Thoracic aorta (tissue), 2 donors: ENCODE measurements at regions not wholly inside any gene's neighbourhood (a gene's known extent, or its start where the extent isn't known, plus 50 kb on each side); places are given as distances from the start of the nearest gene placed in this dataset.

Experiments
- ATAC-seq: fragments of 150-250 bp; one replicate; pipeline ENCODE4 v1.8.0; 2017; ENCODE audit warnings: low read depth; ENCODE audit not compliant: insufficient number of reproducible peaks, low FRiP score
- DNase-seq: peaks from one replicate; pipeline ENCODE4 v3.0.0-alpha.2; 2020; ENCODE audit warnings: low spot score
- H3K27ac ChIP-seq, 2 donors: fragments of 200-600 bp; sonication (generic); 1 replicate in 1 of 2; 2 replicates in 1 of 2; pipeline ENCODE4 v1.5.1; 2016; ENCODE audit warnings: mild to moderate bottlenecking in 2 of 2, moderate library complexity in 2 of 2
- H3K27me3 ChIP-seq: fragments of 200-600 bp; sonication (generic); replicated peaks from 2 replicates; pipeline ENCODE4 v1.6.0; 2016; ENCODE audit warnings: mild to moderate bottlenecking; ENCODE audit not compliant: insufficient read depth
- H3K36me3 ChIP-seq: fragments of 200-600 bp; sonication (generic); one replicate; pipeline ENCODE4 v1.5.1; 2016
- H3K4me1 ChIP-seq, 2 donors: fragments of 200-600 bp; sonication (generic); 1 replicate in 1 of 2; 2 replicates in 1 of 2; pipeline versions ENCODE4 v1.5.1 to v1.6.0; 2016; ENCODE audit warnings: low read depth in 2 of 2, mild to moderate bottlenecking in 1 of 2; ENCODE audit not compliant: control insufficient read depth in 1 of 2
- H3K4me3 ChIP-seq: fragments of 200-600 bp; sonication (generic); 2 replicates; pipeline ENCODE4 v1.5.1; 2016; ENCODE audit warnings: mild to moderate bottlenecking
- H3K9me3 ChIP-seq: fragments of 200-600 bp; sonication (generic); 2 replicates; pipeline ENCODE4 v1.5.1; 2016
- TF ChIP-seq, protein P1 (sequence below): fragments of 200-600 bp; sonication (generic); IDR thresholded peaks from one replicate; pipeline ENCODE4 v1.5.1; 2019; ENCODE audit warnings: antibody characterized with exemption

- Histone ChIP-seq H3K27me3 (no peaks in the 10 kb centered on the region), H3K27ac (no peak overlapping the region), H3K4me3 (no peak overlapping the region), H3K9me3 (no peaks in the 10 kb centered on the region), H3K36me3 (no peaks in the 10 kb centered on the region), H3K4me1 (peaks cover 6 to 14% of the 10 kb centered on the region in 2 donors)
- DNase-seq (no peak), ATAC-seq (no peak)
- TF ChIP-seq, protein P1, sequence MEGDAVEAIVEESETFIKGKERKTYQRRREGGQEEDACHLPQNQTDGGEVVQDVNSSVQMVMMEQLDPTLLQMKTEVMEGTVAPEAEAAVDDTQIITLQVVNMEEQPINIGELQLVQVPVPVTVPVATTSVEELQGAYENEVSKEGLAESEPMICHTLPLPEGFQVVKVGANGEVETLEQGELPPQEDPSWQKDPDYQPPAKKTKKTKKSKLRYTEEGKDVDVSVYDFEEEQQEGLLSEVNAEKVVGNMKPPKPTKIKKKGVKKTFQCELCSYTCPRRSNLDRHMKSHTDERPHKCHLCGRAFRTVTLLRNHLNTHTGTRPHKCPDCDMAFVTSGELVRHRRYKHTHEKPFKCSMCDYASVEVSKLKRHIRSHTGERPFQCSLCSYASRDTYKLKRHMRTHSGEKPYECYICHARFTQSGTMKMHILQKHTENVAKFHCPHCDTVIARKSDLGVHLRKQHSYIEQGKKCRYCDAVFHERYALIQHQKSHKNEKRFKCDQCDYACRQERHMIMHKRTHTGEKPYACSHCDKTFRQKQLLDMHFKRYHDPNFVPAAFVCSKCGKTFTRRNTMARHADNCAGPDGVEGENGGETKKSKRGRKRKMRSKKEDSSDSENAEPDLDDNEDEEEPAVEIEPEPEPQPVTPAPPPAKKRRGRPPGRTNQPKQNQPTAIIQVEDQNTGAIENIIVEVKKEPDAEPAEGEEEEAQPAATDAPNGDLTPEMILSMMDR = no peak
These were observed 343.6 kb upstream of the JAG1 start for GRCh38 chr20:11017446-11017845.

GRCh38 chr20:11018668-11019170 lies 344.9 kb upstream of the JAG1 start:
- H3K9me3 ChIP-seq = no peaks in the 10 kb centered on the region
- DNase-seq (no peak), ATAC-seq (no peak)
- no peaks in the 10 kb centered on the region for H3K27me3 ChIP-seq
- H3K27ac ChIP-seq = no peak overlapping the region
- H3K4me3 ChIP-seq = no peak overlapping the region
- peaks cover 0 to 5% of the 10 kb centered on the region in 2 donors for H3K4me1 ChIP-seq
- no peaks in the 10 kb centered on the region for H3K36me3 ChIP-seq
- TF ChIP-seq, protein P1 = no peak

GRCh38 chr20:11020712-11021111 lies 346.9 kb upstream of the JAG1 start:
- no peaks in the 10 kb centered on the region for H3K27me3 ChIP-seq
- DNase-seq (no peak), ATAC-seq (no peak)
- H3K4me3 ChIP-seq = no peak overlapping the region
- no peak overlapping the region for H3K27ac ChIP-seq
- H3K9me3 ChIP-seq = no peaks in the 10 kb centered on the region
- TF ChIP-seq, protein P1 = no peak
- H3K36me3 ChIP-seq = no peaks in the 10 kb centered on the region
- no peaks in the 10 kb centered on the region for H3K4me1 ChIP-seq

DNA sequence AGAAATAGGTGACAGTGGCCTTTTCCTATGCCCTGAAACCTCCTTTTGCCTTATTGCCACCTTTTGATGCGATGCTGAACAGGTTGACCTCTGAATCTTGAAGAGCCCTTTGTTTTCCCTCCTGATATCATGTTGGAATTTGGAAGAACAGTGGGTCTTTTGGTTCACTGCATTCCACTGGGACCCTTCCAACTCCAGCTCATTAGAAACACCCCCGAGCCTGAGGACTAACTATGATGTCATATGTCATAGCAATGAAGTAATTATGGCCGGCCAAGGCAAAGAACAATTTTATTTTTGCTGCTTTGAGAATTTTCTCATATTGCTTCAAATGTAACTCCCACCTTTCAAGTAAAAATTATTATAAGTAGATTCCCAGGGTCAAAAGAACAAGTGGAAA lies 353.4 kb upstream of the JAG1 start:
- no peaks in the 10 kb centered on the region for H3K36me3 ChIP-seq
- H3K4me3 ChIP-seq = no peak overlapping the region
- H3K27me3 ChIP-seq = no peaks in the 10 kb centered on the region
- no peak overlapping the region for H3K27ac ChIP-seq
- ATAC-seq (no peak), DNase-seq (no peak)
- no peaks in the 10 kb centered on the region for H3K4me1 ChIP-seq
- TF ChIP-seq, protein P1 = no peak
- no peaks in the 10 kb centered on the region for H3K9me3 ChIP-seq

- peaks cover under 1 to 8% of the 10 kb centered on the region in 2 donors for H3K4me1 ChIP-seq
- no peaks in the 10 kb centered on the region for H3K9me3 ChIP-seq
- no peak overlapping the region for H3K27ac ChIP-seq
- TF ChIP-seq, protein P1 = no peak
- no peaks in the 10 kb centered on the region for H3K36me3 ChIP-seq
- H3K4me3 ChIP-seq = no peak overlapping the region
- no peaks in the 10 kb centered on the region for H3K27me3 ChIP-seq
- DNase-seq (no peak), ATAC-seq (no peak)
These were observed 356.6 kb upstream of the JAG1 start for GRCh38 chr20:11030351-11030750.
